Gastroesophageal sphincter (tissue), 4 donors: ENCODE measurements at regions not wholly inside any gene's neighbourhood (a gene's known extent, or its start where the extent isn't known, plus 50 kb on each side); places are given as distances from the start of the nearest gene placed in this dataset.

Experiments
- ATAC-seq: fragments of 150-250 bp; one replicate; pipeline ENCODE4 v1.9.1; 2016; ENCODE audit warnings: mild to moderate bottlenecking, moderate library complexity
- H3K27ac ChIP-seq, 4 donors: fragments of 200-600 bp; sonication (generic) in 3 of 4; 1 replicate in 3 of 4; 2 replicates in 1 of 4; pipeline ENCODE4 v1.5.1; 2016 to 2019
- H3K27me3 ChIP-seq: fragments of 200-600 bp; sonication (generic); one replicate; pipeline ENCODE4 v1.5.1; 2019
- H3K36me3 ChIP-seq, 2 donors: fragments of 200-600 bp; sonication (generic); one replicate each; pipeline ENCODE4 v1.5.1; 2019; ENCODE audit warnings: control low read depth in 1 of 2
- H3K4me1 ChIP-seq, 3 donors: fragments of 200-600 bp; sonication (generic); 1 replicate in 2 of 3; 2 replicates in 1 of 3; pipeline ENCODE4 v1.5.1; 2016 to 2019; ENCODE audit warnings: control low read depth in 2 of 3
- H3K4me3 ChIP-seq, 2 donors: fragments of 200-600 bp; sonication (generic); one replicate each; pipeline ENCODE4 v1.5.1; 2019; ENCODE audit warnings: mild to moderate bottlenecking in 1 of 2, moderate library complexity in 1 of 2
- H3K9me3 ChIP-seq, 3 donors: fragments of 200-600 bp; sonication (generic); one replicate each; pipeline ENCODE4 v1.5.1; 2017 to 2019; ENCODE audit warnings: control low read depth in 2 of 3
- EP300 ChIP-seq: sonication (generic); formaldehyde crosslinking; IDR thresholded peaks from one replicate; pipeline ENCODE4 v1.6.1; 2017; ENCODE audit warnings: antibody characterized with exemption, mild to moderate bottlenecking
- POLR2A ChIP-seq, 2 donors: fragments of 450-650 bp; IDR thresholded peaks; one replicate each; pipeline ENCODE4 v1.6.1; 2017; ENCODE audit warnings: antibody characterized with exemption in 2 of 2, mild to moderate bottlenecking in 2 of 2, moderate library complexity in 1 of 2
- POLR2AphosphoS5 ChIP-seq: sonication (generic); formaldehyde crosslinking; IDR thresholded peaks from one replicate; pipeline ENCODE4 v1.6.1; 2017; ENCODE audit warnings: antibody characterized with exemption
- WGBS, 2 donors: methylation state at CpG; one replicate each; pipeline ENCODE4 v1.1.5; 2018; ENCODE audit warnings: low coverage in 1 of 2; 5-methylcytosine and 5-hydroxymethylcytosine counted together
- TF ChIP-seq, protein P1 (sequence below), 4 experiments: fragments of 200-600 bp in 2 of 4; fragments of 450-650 bp in 2 of 4; sonication (generic) in 1 of 4; IDR thresholded peaks; one replicate each; pipeline ENCODE4 v1.5.1; 2017 to 2019; ENCODE audit warnings: antibody characterized with exemption in 4 of 4, mild to moderate bottlenecking in 2 of 4, moderate library complexity in 2 of 4

DNA sequence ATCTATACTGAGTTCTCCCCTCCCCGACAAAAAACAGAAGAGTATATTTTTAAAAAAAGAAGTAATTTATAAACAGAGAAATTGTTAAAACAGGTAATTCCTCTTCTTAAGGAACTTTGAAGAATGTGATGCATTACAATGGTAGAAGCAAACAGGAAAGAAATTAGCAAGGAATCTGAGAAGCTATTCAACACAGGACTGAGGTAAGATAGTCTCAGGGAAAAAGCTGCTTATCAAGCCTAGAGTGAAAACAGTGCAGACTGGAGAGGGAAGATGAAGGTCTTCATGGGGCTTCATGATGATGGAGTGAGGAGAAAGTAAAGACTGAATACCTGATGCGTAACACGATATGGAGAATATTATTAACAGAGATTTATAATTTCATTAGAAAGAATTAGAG, 880.0 kb downstream of the SLC16A7 start:
- WGBS, 2 donors = 79 to 80% methylated on average over 3 of the region's 3 CpGs
- Histone ChIP-seq H3K27ac (no peak overlapping the region), H3K4me3 (no peak overlapping the region), H3K9me3 (no peaks in the 10 kb centered on the region), H3K27me3 (no peaks in the 10 kb centered on the region), H3K4me1 (no peaks in the 10 kb centered on the region), H3K36me3 (no peaks in the 10 kb centered on the region)
- TF ChIP-seq POLR2A (IDR thresholded peaks at IDR 0.05) = no peak
- TF ChIP-seq POLR2AphosphoS5 = no peak
- TF ChIP-seq, protein P1, sequence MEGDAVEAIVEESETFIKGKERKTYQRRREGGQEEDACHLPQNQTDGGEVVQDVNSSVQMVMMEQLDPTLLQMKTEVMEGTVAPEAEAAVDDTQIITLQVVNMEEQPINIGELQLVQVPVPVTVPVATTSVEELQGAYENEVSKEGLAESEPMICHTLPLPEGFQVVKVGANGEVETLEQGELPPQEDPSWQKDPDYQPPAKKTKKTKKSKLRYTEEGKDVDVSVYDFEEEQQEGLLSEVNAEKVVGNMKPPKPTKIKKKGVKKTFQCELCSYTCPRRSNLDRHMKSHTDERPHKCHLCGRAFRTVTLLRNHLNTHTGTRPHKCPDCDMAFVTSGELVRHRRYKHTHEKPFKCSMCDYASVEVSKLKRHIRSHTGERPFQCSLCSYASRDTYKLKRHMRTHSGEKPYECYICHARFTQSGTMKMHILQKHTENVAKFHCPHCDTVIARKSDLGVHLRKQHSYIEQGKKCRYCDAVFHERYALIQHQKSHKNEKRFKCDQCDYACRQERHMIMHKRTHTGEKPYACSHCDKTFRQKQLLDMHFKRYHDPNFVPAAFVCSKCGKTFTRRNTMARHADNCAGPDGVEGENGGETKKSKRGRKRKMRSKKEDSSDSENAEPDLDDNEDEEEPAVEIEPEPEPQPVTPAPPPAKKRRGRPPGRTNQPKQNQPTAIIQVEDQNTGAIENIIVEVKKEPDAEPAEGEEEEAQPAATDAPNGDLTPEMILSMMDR (IDR thresholded peaks at IDR 0.05) = no peak
- TF ChIP-seq EP300 = no peak
- no peak for ATAC-seq

DNA sequence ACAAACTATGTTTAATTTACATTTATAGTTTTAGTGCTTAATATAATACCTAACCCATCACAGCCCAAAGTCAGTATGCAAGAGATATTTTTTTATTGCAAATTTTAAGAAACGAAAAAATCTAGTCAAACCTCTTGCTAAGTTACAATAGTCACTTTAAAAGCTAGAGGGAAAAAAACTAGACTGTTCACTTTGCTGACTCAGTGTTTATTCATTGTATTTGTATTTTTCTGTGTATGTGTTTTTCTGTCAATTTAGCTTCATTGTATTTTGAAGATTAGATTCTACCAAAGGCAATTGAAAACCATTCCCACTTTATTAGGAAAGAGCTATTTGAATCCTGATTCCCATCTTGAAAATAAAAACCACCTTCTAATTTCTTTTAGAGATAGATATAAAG, 891.5 kb downstream of the SLC16A7 start:
- TF ChIP-seq EP300 (no peak), POLR2A (IDR thresholded peaks at IDR 0.05) (no peak), POLR2AphosphoS5 (no peak)
- TF ChIP-seq, protein P1 (IDR thresholded peaks at IDR 0.05) = no peak
- Histone ChIP-seq H3K27me3 (no peaks in the 10 kb centered on the region), H3K27ac (no peak overlapping the region), H3K36me3 (no peaks in the 10 kb centered on the region), H3K4me1 (no peaks in the 10 kb centered on the region), H3K9me3 (no peaks in the 10 kb centered on the region), H3K4me3 (no peak overlapping the region)
- WGBS, 2 donors = 86 to 100% methylated on average over 1 of the region's 1 CpG
- ATAC-seq = no peak

GRCh38 chr12:60489071-60489470, 893.2 kb downstream of the SLC16A7 start:
- H3K4me3 ChIP-seq = no peak overlapping the region
- H3K27me3 ChIP-seq = no peaks in the 10 kb centered on the region
- no peaks in the 10 kb centered on the region for H3K36me3 ChIP-seq
- no peak overlapping the region for H3K27ac ChIP-seq
- TF ChIP-seq POLR2A (IDR thresholded peaks at IDR 0.05) = no peak
- no peak for ATAC-seq
- no peaks in the 10 kb centered on the region for H3K4me1 ChIP-seq
- no peaks in the 10 kb centered on the region for H3K9me3 ChIP-seq

DNA sequence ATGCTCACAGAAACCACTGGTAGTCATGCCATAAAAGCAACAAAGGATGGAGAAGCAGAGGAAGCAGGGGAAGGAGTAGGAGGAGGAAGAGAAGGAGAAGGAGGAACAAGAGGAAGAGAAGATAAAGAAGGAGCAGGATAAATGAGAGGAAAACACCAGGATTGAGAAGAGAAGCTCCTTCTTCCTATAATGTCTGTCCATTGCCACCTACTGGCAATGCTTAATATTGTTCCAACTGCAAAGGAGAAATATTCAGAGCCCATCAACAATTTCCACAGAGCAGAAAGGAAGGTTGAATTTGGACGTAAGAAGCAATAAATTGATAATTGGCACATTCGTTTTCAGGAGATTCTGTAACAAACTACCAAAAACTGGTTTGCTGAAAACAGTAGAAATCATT, 898.4 kb downstream of the SLC16A7 start:
- no peak overlapping the region for H3K27ac ChIP-seq
- no peaks in the 10 kb centered on the region for H3K9me3 ChIP-seq
- no peak for ATAC-seq
- TF ChIP-seq POLR2A (IDR thresholded peaks at IDR 0.05) (no peak), POLR2AphosphoS5 (no peak), EP300 (no peak)
- TF ChIP-seq, protein P1 (IDR thresholded peaks at IDR 0.05) = peak in 1 of 4 experiments; percentile 38
- H3K27me3 ChIP-seq = no peaks in the 10 kb centered on the region
- H3K4me3 ChIP-seq = no peak overlapping the region
- H3K36me3 ChIP-seq = no peaks in the 10 kb centered on the region
- no peaks in the 10 kb centered on the region for H3K4me1 ChIP-seq
- WGBS, 2 donors = 27% methylated on average over 2 of the region's 2 CpGs

GRCh38 chr12:60498656-60499055, 902.8 kb downstream of the SLC16A7 start:
- TF ChIP-seq POLR2A (IDR thresholded peaks at IDR 0.05) (no peak), EP300 (no peak), POLR2AphosphoS5 (no peak)
- TF ChIP-seq, protein P1 (IDR thresholded peaks at IDR 0.05) = no peak
- Histone ChIP-seq H3K27ac (no peak overlapping the region), H3K27me3 (no peaks in the 10 kb centered on the region), H3K4me3 (no peak overlapping the region), H3K36me3 (no peaks in the 10 kb centered on the region), H3K4me1 (no peaks in the 10 kb centered on the region), H3K9me3 (no peaks in the 10 kb centered on the region)
- WGBS, 2 donors = 0 to 22% methylated on average over 1 of the region's 1 CpG
- ATAC-seq = no peak
